GM19324 (cell line): ENCODE measurements at regions not wholly inside any gene's neighbourhood (a gene's known extent, or its start where the extent isn't known, plus 50 kb on each side); places are given as distances from the start of the nearest gene placed in this dataset.
"Not testable (repeated sequence)": the region's sequence is repeated elsewhere in the genome, so short reads cannot be mapped to it uniquely, and the experiment has no call there.

Experiments used
- ATAC-seq: cut with Tn5 transposase; IDR thresholded peaks from one replicate; pipeline ENCODE4 v1.9.1; 2021; ENCODE audit warnings: mild to moderate bottlenecking, moderate library complexity; ENCODE audit not compliant: unreplicated experiment, low FRiP score

- ATAC-seq: no peak
Measured at GRCh38 chr12:4159851-4160250, 113.7 kb upstream of the CCND2 start.

GRCh38 chr12:4158306-4158705, 115.3 kb upstream of the CCND2 start:
- no peak for ATAC-seq

GRCh38 chr12:4157122-4157521, 116.4 kb upstream of the CCND2 start:
- no peak for ATAC-seq

GRCh38 chr12:4156317-4156716, 117.2 kb upstream of the CCND2 start:
- ATAC-seq: no peak

- no peak for ATAC-seq
Measured at GRCh38 chr12:4154672-4155225, 118.8 kb upstream of the CCND2 start.

GRCh38 chr12:4153343-4153892, 120.1 kb upstream of the CCND2 start:
- ATAC-seq: peak; percentile 53

- no peak for ATAC-seq
Measured at GRCh38 chr12:4152145-4152795, 121.3 kb upstream of the CCND2 start.

GRCh38 chr12:4151362-4152121, 122.0 kb upstream of the CCND2 start:
- no peak for ATAC-seq

- ATAC-seq: not testable (repeated sequence)
Measured at GRCh38 chr12:4150355-4150754, 123.2 kb upstream of the CCND2 start.

GRCh38 chr12:4148418-4149056, 125.0 kb upstream of the CCND2 start:
- peak; percentile 82 for ATAC-seq

- no peak for ATAC-seq
Measured at GRCh38 chr12:4147031-4147481, 126.5 kb upstream of the CCND2 start.

- ATAC-seq: no peak
Measured at GRCh38 chr12:4145990-4146859, 127.3 kb upstream of the CCND2 start.

GRCh38 chr12:4144676-4145075, 128.9 kb upstream of the CCND2 start:
- no peak for ATAC-seq

- no peak for ATAC-seq
Measured at GRCh38 chr12:4143896-4144295, 129.7 kb upstream of the CCND2 start.

GRCh38 chr12:4141348-4142270, 132.0 kb upstream of the CCND2 start:
- ATAC-seq: no peak

GRCh38 chr12:4140581-4141301, 132.8 kb upstream of the CCND2 start:
- ATAC-seq: no peak

GRCh38 chr12:4139191-4139590, 134.4 kb upstream of the CCND2 start:
- ATAC-seq: no peak

GRCh38 chr12:4138532-4138931, 135.0 kb upstream of the CCND2 start:
- not testable (repeated sequence) for ATAC-seq
